ENCODE measurements at regions not wholly inside any gene's neighbourhood (a gene's known extent, or its start where the extent isn't known, plus 50 kb on each side); places are given as distances from the start of the nearest gene placed in this dataset.

DNA sequence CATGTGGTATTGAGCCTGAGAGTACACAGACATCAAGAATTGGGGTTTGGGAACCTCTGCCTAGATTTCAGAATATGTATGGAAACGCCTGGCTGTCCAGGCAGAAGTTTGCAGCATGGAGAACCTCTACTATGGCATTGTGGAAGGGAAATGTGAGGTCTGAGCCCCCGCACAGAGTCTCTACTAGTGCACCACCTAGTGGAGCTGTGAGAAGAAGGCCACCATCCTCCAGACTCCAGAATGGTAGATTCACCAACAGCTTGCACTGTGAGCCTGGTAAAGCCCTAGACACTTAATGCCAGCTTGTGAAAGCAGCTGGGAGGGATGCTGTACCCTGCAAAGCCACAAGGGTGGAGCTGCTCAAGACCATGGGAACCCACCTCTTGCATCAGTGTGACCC lies 658.2 kb downstream of the HACE1 start:
- TF ChIP-seq TAF1 (IDR thresholded peaks at IDR 0.05; ENCODE audit: low read depth) (no peak), SMC3 (conservative IDR thresholded peaks at IDR 0.05; ENCODE audit: poor library complexity) (no peak)
